ENCODE measurements at regions not wholly inside any gene's neighbourhood (a gene's known extent, or its start where the extent isn't known, plus 50 kb on each side); places are given as distances from the start of the nearest gene placed in this dataset.

GRCh38 chr1:224815647-224816046 lies 113.8 kb upstream of the DNAH14 start (continued):
- TF ChIP-seq ATF3 (IDR thresholded peaks at IDR 0.05; ENCODE audit: insufficient read depth, low read depth, low read length) (no peak), SAP30 (IDR thresholded peaks at IDR 0.05; ENCODE audit: insufficient read depth, insufficient replicate concordance, low read length) (no peak), SIRT6 (IDR thresholded peaks at IDR 0.05; ENCODE audit: low read length) (no peak), CTCF (IDR thresholded peaks at IDR 0.05; ENCODE audit: control extremely low read depth in 1 of 3, insufficient read depth in 1 of 3, low read depth in 1 of 3, low read length in 3 of 3) (no peak)
